Left lung (tissue), 4 donors: ENCODE measurements at regions not wholly inside any gene's neighbourhood (a gene's known extent, or its start where the extent isn't known, plus 50 kb on each side); places are given as distances from the start of the nearest gene placed in this dataset.
A peak's percentile ranks its signal among the peaks of the same experiment; 100 is the strongest.

Source experiments
- ATAC-seq: fragments of 200-7000 bp; cut with Tn5 transposase; one replicate; pipeline ENCODE4 v1.9.1; 2020; ENCODE audit warnings: moderate library complexity
- DNase-seq, 4 donors: peaks; one replicate each; pipeline ENCODE4 v3.0.0-alpha.2; 2013 to 2020
- H3K27ac ChIP-seq, 2 donors: fragments of 200-600 bp; sonication (generic) in 1 of 2; one replicate each; pipeline versions ENCODE4 v1.5.0 to v1.8.0; 2020 to 2021
- H3K27me3 ChIP-seq, 2 donors: fragments of 200-600 bp; sonication (generic) in 1 of 2; one replicate each; pipeline versions ENCODE4 v1.5.0 to v1.8.0; 2020 to 2021
- H3K36me3 ChIP-seq, 2 donors: fragments of 200-600 bp; sonication (generic) in 1 of 2; one replicate each; pipeline versions ENCODE4 v1.5.0 to v1.8.0; 2020 to 2021
- H3K4me1 ChIP-seq, 2 donors: fragments of 200-600 bp; one replicate each; pipeline ENCODE4 v1.8.0; 2021
- H3K4me3 ChIP-seq, 2 donors: fragments of 200-600 bp; sonication (generic) in 1 of 2; one replicate each; pipeline versions ENCODE4 v1.5.0 to v1.8.0; 2020 to 2021; ENCODE audit warnings: mild to moderate bottlenecking in 1 of 2
- H3K9me3 ChIP-seq, 2 donors: fragments of 200-600 bp; sonication (generic) in 1 of 2; one replicate each; pipeline versions ENCODE4 v1.5.0 to v1.8.0; 2020 to 2021
- CTCF ChIP-seq, 2 donors: fragments of 200-600 bp; sonication (generic) in 1 of 2; IDR thresholded peaks; one replicate each; pipeline versions ENCODE4 v1.5.0 to v1.8.0; 2021; ENCODE audit warnings: antibody characterized with exemption in 2 of 2
- intact Hi-C, 2 donors: fragments of 100-400 bp; cut with DNase I; formaldehyde crosslinking; loops; one replicate each; pipeline versions ENCODE4 v1.11.2 to v1.14.2; 2022
- donor health status: DM: no; HTN: yes; CAD: no.
- donor health status: DM: no; HTN: no; CAD: no.

DNA sequence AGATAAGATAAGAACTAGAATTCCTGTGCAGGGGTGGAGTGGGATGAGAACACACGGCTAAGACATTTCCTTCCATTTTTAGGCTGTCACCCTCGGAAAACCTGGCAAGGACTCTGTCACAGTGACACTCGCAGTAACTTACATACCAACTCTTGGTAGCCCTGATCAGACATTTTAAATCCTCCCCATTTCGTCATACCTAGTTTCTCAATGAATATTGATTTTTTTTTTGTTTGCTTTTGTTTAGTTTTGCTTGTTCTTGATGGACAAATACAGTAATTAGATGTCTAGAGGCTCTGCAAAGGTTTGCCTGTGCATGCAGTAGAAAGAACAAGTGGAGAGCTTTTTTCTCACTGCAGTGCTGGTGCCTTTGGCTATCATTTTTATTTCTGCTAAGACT lies 213.0 kb upstream of the FAM83B start:
- Histone ChIP-seq H3K36me3 (no peaks in the 10 kb centered on the region), H3K4me3 (no peak overlapping the region), H3K9me3 (no peaks in the 10 kb centered on the region), H3K4me1 (no peaks in the 10 kb centered on the region), H3K27me3 (no peaks in the 10 kb centered on the region), H3K27ac (no peak overlapping the region)
- TF ChIP-seq CTCF (IDR thresholded peaks at IDR 0.05), result no peak
- ATAC-seq, result no peak
- DNase-seq, result no peak
- intact Hi-C loops, result no loop called here

- no peak for ATAC-seq
Measured at GRCh38 chr6:54640911-54641310, 205.7 kb upstream of the FAM83B start.

DNA sequence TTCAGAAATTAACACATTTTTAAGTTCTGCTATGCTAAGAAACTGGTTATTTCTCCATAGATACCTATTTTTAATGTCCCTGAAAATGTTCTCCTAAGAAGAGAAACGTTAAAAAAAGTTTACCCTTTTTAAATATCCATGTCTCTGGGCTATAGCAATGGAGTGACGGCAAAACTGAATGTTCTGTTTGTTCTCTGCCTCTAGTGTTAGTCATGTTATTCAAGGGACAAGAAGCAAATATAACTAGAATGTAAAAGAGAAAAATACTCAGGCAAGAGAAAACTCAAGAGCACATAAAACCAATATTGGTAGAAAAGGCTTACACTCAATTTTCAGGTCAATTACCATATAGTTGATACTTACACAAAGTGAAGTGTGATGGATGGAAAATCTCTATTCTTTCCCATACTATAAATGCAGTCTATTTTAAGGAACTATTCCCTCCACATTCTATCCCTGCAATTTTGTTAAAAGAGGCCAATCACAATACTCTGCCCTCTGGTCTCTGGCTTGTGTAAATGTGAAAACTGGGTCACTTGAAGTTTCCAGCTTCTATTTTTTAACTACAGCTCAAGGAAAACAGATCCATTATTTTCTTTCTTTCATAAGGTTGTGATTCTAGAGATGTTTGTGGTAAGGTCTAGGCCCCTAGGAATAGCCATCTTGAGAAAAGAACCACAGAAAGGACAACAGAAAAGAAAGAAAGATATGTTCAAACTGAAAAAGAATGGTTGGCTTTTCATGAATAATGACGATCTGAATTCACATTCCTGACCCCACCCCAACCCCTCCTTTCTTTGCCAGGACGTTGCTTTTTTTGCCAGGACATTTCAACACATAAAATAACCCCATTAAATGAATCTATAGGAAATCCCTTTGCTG lies 200.3 kb upstream of the FAM83B start:
- ATAC-seq (peak; percentile 49), DNase-seq (peak in 1 of 4 donors; percentile 5)
- intact Hi-C loops, result no loop called here
- Histone ChIP-seq H3K4me3 (no peak overlapping the region), H3K9me3 (no peaks in the 10 kb centered on the region), H3K4me1 (no peaks in the 10 kb centered on the region), H3K27me3 (no peaks in the 10 kb centered on the region), H3K36me3 (no peaks in the 10 kb centered on the region), H3K27ac (no peak overlapping the region)
- TF ChIP-seq CTCF (IDR thresholded peaks at IDR 0.05), result no peak

More at GRCh38 chr6:54640911-54641310, 205.7 kb upstream of the FAM83B start:
- DNase-seq, result no peak
- Histone ChIP-seq H3K9me3 (no peaks in the 10 kb centered on the region), H3K4me3 (no peak overlapping the region), H3K27me3 (no peaks in the 10 kb centered on the region), H3K4me1 (no peaks in the 10 kb centered on the region), H3K27ac (no peak overlapping the region), H3K36me3 (no peaks in the 10 kb centered on the region)
- intact Hi-C loops, result no loop called here
- TF ChIP-seq CTCF (IDR thresholded peaks at IDR 0.05), result no peak

GRCh38 chr6:54646951-54647664 lies 199.5 kb upstream of the FAM83B start:
- no peak overlapping the region for H3K4me3 ChIP-seq
- no peaks in the 10 kb centered on the region for H3K27me3 ChIP-seq
- DNase-seq, result no peak
- no peak for TF ChIP-seq CTCF (IDR thresholded peaks at IDR 0.05)
- H3K36me3 ChIP-seq, result no peaks in the 10 kb centered on the region
- H3K27ac ChIP-seq, result no peak overlapping the region
- no peak for ATAC-seq
- no peaks in the 10 kb centered on the region for H3K9me3 ChIP-seq
- no peaks in the 10 kb centered on the region for H3K4me1 ChIP-seq
- intact Hi-C loops, result no loop called here

DNA sequence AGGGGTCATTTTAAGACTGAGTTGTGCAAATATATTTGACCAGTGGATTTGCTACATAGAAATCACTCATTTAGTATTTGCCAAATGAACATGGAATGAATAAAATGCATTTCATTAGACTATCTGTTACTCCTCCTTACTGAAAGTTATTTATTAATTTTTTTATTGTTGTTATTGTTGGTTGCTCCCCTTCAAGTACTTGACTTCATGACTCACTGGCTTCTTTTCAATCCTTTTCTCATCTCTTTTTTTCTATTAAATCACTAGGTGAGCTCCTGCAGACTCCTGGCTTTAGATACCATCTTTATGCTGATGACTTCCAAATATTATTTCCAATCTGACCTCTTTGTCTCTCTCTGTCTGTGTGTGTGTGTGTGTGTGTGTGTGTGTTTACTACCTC lies 192.2 kb upstream of the FAM83B start:
- H3K27ac ChIP-seq, result no peak overlapping the region
- intact Hi-C loops, result no loop called here
- no peak for ATAC-seq
- H3K4me3 ChIP-seq, result no peak overlapping the region
- TF ChIP-seq CTCF (IDR thresholded peaks at IDR 0.05), result no peak
- no peaks in the 10 kb centered on the region for H3K27me3 ChIP-seq
- no peaks in the 10 kb centered on the region for H3K9me3 ChIP-seq
- no peaks in the 10 kb centered on the region for H3K4me1 ChIP-seq
- no peak for DNase-seq
- H3K36me3 ChIP-seq, result no peaks in the 10 kb centered on the region
